ENCODE measurements at regions not wholly inside any gene's neighbourhood (a gene's known extent, or its start where the extent isn't known, plus 50 kb on each side); places are given as distances from the start of the nearest gene placed in this dataset.

- no peak for DNase-seq
Observed at GRCh38 chr3:187958432-187959003, 195.4 kb upstream of the LPP start.

DNA sequence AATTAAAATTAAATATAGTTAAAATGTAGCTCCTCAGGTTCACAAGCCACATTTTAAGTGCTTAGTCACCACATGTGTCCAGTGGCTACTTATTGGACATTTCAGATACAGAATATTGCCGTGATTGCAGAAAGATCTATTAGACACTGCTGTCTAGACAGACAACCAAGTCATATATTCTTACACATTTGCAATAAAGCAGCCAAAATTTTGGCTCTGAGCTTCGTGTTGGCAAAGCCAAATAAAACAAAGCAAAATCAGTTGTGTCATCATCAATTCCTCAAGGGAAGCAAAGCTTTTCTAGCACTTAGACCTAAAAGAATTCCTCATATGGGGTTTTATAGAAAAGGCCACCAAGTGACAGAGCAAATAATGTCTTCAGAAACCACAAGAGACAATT is 193.1 kb upstream of the LPP start:
- DNase-seq, result no peak

DNA sequence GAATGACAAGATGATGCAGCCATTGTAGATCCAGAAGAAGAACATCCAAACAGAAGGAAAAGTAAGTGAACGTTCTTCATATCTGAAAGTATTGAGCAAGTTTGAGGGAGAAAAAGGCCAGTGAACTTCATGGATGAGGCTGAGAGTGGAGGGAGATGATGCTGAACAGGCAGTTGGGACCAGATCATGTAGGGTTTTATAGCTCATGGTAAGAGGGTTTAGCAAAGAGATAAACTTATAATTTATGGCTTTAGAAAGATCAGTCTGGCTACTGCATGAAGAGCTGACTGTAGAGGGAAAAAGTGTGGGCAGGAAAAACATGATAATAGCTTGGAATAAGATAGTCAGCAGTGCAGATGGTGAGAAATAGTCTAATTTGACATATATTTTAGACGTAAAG is 192.6 kb upstream of the LPP start:
- DNase-seq, result no peak

GRCh38 chr3:187963003-187963676 is 190.8 kb upstream of the LPP start:
- DNase-seq, result no peak

- no peak for DNase-seq
Observed at GRCh38 chr3:187963677-187964385, 190.1 kb upstream of the LPP start.

DNA sequence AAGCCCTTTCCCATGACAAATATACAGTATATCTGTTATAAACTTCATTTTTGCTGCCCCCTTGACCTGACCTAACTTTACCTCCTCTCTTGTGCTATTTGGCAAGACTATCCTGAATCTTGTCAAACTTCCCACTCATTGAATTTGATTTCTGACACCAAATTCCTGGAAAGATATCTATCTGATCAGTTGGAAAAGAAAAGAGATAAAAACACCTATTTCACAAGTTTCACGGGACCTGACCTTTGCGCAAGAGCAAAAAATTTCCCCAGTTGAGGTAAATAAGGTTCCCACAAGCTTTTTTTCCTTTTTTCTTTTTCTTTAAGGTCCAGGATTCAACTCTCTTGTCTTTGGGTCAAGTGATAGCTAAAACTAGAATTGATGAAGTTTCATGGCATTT is 189.2 kb upstream of the LPP start:
- no peak for DNase-seq

- DNase-seq, result no peak
Observed at GRCh38 chr3:187966096-187966495, 187.9 kb upstream of the LPP start.

DNA sequence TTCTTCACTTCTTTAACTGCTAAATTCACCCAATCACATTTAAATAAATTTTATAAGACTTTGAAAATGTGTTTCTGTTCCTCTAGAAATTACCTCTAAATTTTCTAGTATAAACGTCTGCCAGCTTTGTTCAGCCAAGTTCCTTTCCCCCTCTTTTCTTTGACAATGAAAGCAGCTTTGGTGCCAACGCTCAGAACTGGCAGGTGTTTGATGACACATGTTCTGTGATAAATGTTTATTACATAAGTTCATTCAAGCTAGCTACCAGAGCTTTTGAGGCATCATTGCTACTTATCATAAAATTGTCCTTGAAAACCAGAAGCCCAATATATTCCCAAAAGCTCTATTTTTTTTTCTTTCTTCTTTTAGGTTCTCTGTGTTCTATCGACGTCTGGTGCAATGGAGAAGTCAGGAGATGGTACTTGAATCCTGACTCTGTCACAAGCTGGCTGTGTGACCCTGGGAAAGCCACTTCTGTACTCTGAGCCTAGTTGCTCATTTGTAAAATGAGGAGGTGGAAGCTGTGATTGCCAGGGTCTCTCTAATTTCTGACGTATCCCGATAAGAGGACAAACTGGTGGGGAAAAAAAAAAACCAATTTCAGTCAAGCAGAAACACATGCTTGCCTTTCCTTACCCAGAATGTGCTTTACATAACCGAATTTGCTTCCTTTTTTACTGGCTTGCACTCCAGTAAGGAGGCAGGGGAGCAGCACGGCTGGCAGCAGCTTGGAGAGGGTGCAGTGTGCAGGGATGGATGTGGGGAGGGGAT is 187.1 kb upstream of the LPP start:
- no peak for DNase-seq

DNA sequence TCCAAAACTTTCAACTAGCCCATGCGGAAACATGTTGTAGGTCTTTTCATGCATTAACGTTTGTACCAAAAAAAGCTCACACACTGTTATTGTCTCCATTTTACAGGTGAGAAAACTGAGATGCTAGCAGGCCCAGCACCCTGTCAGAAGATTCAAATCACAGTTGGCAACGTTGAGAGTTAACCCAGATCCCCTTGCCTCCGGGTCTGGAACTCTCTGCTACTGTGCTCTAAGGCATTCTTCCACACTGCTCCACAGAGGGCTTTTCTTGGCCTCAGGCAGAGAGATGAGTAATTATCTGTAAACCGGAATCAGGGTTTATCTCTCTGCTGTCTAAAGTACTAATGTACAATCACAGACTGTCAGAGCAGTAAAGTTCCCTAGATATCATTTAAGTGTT is 186.0 kb upstream of the LPP start:
- DNase-seq, result no peak

DNA sequence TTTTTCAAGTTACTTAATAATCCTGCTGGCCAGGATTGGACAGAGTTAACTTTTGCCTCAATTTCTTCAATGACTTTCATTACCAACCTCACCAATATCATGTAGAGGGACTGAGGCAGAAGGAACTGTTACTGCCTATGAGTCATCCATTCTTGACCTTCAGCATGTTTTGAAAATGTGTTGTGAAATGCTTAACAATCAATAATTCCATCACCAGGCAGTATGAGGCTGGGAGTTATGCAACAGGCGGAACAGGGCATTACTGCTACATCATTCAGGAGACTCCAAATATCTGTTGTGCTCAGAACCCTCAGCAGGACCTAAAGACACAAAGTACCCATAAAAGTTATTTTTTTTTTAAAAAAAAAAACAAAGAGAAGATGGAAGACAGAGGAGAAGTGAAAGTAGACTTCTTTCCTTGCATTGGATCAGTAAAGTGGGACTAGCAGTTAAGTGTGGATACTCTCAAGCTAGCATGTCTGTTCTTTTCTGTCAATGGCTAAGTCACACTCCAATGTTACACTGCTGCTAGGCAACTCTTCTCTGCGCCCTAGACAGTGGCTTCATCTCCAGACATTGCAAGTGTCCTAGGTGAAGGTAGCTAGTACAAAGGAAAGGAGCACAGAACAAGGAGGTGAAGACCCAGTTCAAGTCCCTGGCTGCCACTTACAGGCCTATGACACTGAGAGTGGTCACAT is 184.9 kb upstream of the LPP start:
- no peak for DNase-seq

- no peak for DNase-seq
Observed at GRCh38 chr3:187969581-187969950, 184.4 kb upstream of the LPP start.

- DNase-seq, result no peak
Observed at GRCh38 chr3:187970106-187970505, 183.9 kb upstream of the LPP start.

DNA sequence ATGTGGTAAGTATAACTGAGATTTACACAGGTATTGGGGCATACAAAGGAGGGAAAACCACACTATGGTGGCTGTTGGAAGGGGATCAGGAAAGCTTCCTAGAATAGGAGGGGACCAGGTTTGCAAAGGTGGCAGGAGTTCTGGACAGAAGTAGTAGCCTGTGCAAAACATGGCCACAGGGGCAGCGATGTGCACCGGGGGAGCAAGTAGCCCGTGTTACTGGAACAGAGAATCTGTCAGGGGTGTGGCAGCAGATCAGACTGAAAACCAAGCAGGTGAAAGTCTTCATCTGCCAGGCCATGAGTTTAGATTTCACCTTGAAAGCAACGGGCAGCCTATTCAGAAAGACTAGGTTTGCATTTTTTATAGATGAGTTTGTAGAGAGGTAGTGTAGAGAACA is 182.3 kb upstream of the LPP start:
- DNase-seq, result no peak

GRCh38 chr3:187972454-187972853 is 181.5 kb upstream of the LPP start:
- no peak for DNase-seq

GRCh38 chr3:187973977-187974870 is 179.7 kb upstream of the LPP start:
- DNase-seq, result no peak

GRCh38 chr3:187974871-187975271 is 179.1 kb upstream of the LPP start:
- DNase-seq, result no peak

- DNase-seq, result no peak
Observed at GRCh38 chr3:187975561-187976364, 178.2 kb upstream of the LPP start.

- no peak for DNase-seq
Observed at GRCh38 chr3:187976365-187976900, 177.5 kb upstream of the LPP start.

GRCh38 chr3:187977659-187978058 is 176.3 kb upstream of the LPP start:
- no peak for DNase-seq

GRCh38 chr3:187978433-187979011 is 175.4 kb upstream of the LPP start:
- no peak for DNase-seq

DNA sequence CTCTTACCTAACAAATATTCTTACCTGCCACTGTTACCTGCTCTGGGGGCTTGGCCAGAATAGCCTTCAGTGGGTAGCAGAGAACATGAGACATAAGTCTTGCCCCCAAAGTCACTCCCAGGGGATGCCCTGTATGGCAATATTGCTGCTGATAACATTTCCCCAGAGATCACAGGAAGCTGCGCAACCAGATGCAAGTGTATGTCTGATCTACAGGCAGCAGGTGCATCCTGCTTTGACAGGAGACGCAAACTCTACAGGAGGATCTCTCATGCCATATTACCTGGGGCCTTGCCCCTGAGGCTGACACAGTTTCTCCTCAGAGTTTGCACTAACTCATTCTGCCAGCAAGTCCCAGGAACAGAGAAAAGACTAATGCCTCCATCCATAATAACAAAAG is 174.4 kb upstream of the LPP start:
- DNase-seq, result no peak

All from NCI-H1092 treated with DMSO at 0.1 percent for 48 hours (cell line).